GM12878 (cell line): ENCODE measurements at regions not wholly inside any gene's neighbourhood (a gene's known extent, or its start where the extent isn't known, plus 50 kb on each side); places are given as distances from the start of the nearest gene placed in this dataset.

ENCODE experiments used
- ATAC-seq: fragments of 200-7000 bp; cut with Tn5 transposase; 3 replicates; pipeline ENCODE4 v1.9.1; 2020; ENCODE audit warnings: mild to moderate bottlenecking, moderate library complexity
- BruUV-seq: library from RNA; stranded (reverse); fragments of 400-500 nt; replicated peaks from 2 replicates; lab custom pipeline; 2021; lab: Mats Ljungman, UMichigan
- CTCF ChIA-PET: fragments of 300-600 bp; sonication (Branson Sonifier 250); formaldehyde crosslinking; extraction: SDS; loops from one replicate; lab custom pipeline; 2021; ENCODE audit warnings: inconsistent platforms; lab: Yijun Ruan, JAX
- POLR2A ChIA-PET: fragments of 350-600 bp; formaldehyde crosslinking; extraction: SDS; loops from one replicate; lab custom pipeline; 2021; ENCODE audit warnings: inconsistent platforms; lab: Charles Lee
- RAD21 ChIA-PET: fragments of 300-600 bp; sonication (Branson Sonifier 250); formaldehyde crosslinking; loops from one replicate; lab custom pipeline; 2023; ENCODE audit warnings: antibody characterized with exemption; ENCODE audit not compliant: unreplicated experiment; lab: Charles Lee
- SMC1A ChIA-PET: fragments of 300-600 bp; sonication (Branson Sonifier 250); formaldehyde crosslinking; loops from one replicate; lab custom pipeline; 2023; ENCODE audit not compliant: unreplicated experiment, uncharacterized antibody; lab: Charles Lee
- DNase-seq: peaks from one replicate; pipeline ENCODE4 v3.0.0-alpha.2; 2011; ENCODE audit warnings: low read depth, low spot score
- FAIRE-seq: peaks from 3 replicates; lab custom pipeline; 2011; peaks lifted over from hg19 to GRCh38; lab: Jason Lieb, UNC
- H2AFZ ChIP-seq: 2 replicates; pipeline ENCODE4 v1.6.0; 2011; ENCODE audit warnings: low read depth, low read length, control low read depth; ENCODE audit not compliant: control insufficient read depth
- H3K27ac ChIP-seq: 2 replicates; pipeline ENCODE4 v1.5.1; 2011; ENCODE audit warnings: control low read depth; ENCODE audit not compliant: control insufficient read depth, insufficient read depth
- H3K27me3 ChIP-seq, 2 experiments: replicated peaks in 1 of 2; 2 replicates each; pipeline versions ENCODE4 v1.6.0 to v1.6.1; 2011; ENCODE audit warnings: low read length in 1 of 2; ENCODE audit not compliant: control insufficient read depth in 2 of 2, insufficient read depth in 2 of 2
- H3K36me3 ChIP-seq, 2 experiments: 2 replicates each; pipeline ENCODE4 v1.5.1; 2011; ENCODE audit warnings: low read length in 1 of 2; ENCODE audit not compliant: control insufficient read depth in 2 of 2, insufficient read depth in 2 of 2
- H3K4me1 ChIP-seq: 2 replicates; pipeline ENCODE4 v1.6.1; 2011; ENCODE audit warnings: mild to moderate bottlenecking, low read length, moderate library complexity, mixed read lengths; ENCODE audit not compliant: control insufficient read depth, insufficient read depth
- H3K4me2 ChIP-seq: 2 replicates; pipeline ENCODE4 v1.6.0; 2011; ENCODE audit warnings: control low read depth; ENCODE audit not compliant: control insufficient read depth, insufficient read depth
- H3K4me3 ChIP-seq: fragments of 200-600 bp; sonication (generic); 2 replicates; pipeline ENCODE4 v1.5.1; 2016
- H3K79me2 ChIP-seq: 2 replicates; pipeline ENCODE4 v1.6.0; 2011; ENCODE audit warnings: low read length; ENCODE audit not compliant: control insufficient read depth, insufficient read depth
- H3K9ac ChIP-seq: 2 replicates; pipeline ENCODE4 v1.8.0; 2011; ENCODE audit warnings: low read length, control low read depth, mixed read lengths; ENCODE audit not compliant: control insufficient read depth, insufficient read depth
- H3K9me3 ChIP-seq: replicated peaks from 3 replicates; pipeline ENCODE4 v1.5.1; 2011; ENCODE audit warnings: mild to moderate bottlenecking, low read length; ENCODE audit not compliant: control insufficient read depth, insufficient read depth
- H4K20me1 ChIP-seq: 2 replicates; pipeline ENCODE4 v1.6.0; 2011; ENCODE audit not compliant: control insufficient read depth, insufficient read depth
- ATF7 ChIP-seq: fragments of 450-650 bp; IDR thresholded peaks from 2 replicates; pipeline ENCODE4 v1.6.1; 2016; ENCODE audit warnings: low read depth, mild to moderate bottlenecking
- EZH2 ChIP-seq: IDR thresholded peaks from 2 replicates; pipeline ENCODE4 v1.6.1; 2012; ENCODE audit warnings: low read depth, mild to moderate bottlenecking, control low read depth, inconsistent platforms, low read length, borderline replicate concordance; ENCODE audit not compliant: control insufficient read depth
- IRF3 ChIP-seq: fragments of 450-650 bp; IDR thresholded peaks from 2 replicates; pipeline ENCODE4 v1.6.1; 2014; ENCODE audit warnings: mild to moderate bottlenecking
- IRF4 ChIP-seq: IDR thresholded peaks from 2 replicates; pipeline ENCODE4 v1.6.1; 2011; ENCODE audit warnings: low read depth, low read length
- MTA3 ChIP-seq: IDR thresholded peaks from 2 replicates; pipeline ENCODE4 v1.6.1; 2012; ENCODE audit warnings: low read length, inconsistent platforms, borderline replicate concordance
- MXI1 ChIP-seq: fragments of 150-350 bp; IDR thresholded peaks from 2 replicates; pipeline ENCODE4 v1.6.1; 2011; ENCODE audit warnings: low read depth, mild to moderate bottlenecking, inconsistent platforms, low read length, improper control_type of control experiment
- NFIC ChIP-seq: IDR thresholded peaks from 2 replicates; pipeline ENCODE4 v1.6.1; 2012; ENCODE audit warnings: low read depth, mild to moderate bottlenecking, inconsistent platforms, low read length, moderate library complexity
- PAX5 ChIP-seq: IDR thresholded peaks from 2 replicates; pipeline ENCODE4 v1.6.1; 2011; ENCODE audit warnings: low read depth, low read length, borderline replicate concordance
- RCOR1 ChIP-seq: conservative IDR thresholded peaks from 2 replicates; pipeline ENCODE4 v1.6.1; 2012; ENCODE audit warnings: low read depth, low read length, improper control_type of control experiment
- RELA ChIP-seq: fragments of 450-650 bp; IDR thresholded peaks from 2 replicates; pipeline ENCODE4 v1.8.0; 2014; ENCODE audit warnings: borderline replicate concordance; ENCODE audit not compliant: partially characterized antibody
- SMAD1 ChIP-seq: fragments of 450-650 bp; IDR thresholded peaks from 2 replicates; pipeline ENCODE4 v1.6.1; 2018; ENCODE audit warnings: mild to moderate bottlenecking, low read depth; ENCODE audit not compliant: partially characterized antibody
- SUZ12 ChIP-seq: fragments of 200-600 bp; sonication (generic); IDR thresholded peaks from one replicate; pipeline ENCODE4 v1.6.1; 2018; ENCODE audit warnings: antibody characterized with exemption, mild to moderate bottlenecking; ENCODE audit not compliant: unreplicated experiment
- ZBTB4 ChIP-seq: fragments of 450-650 bp; formaldehyde crosslinking; IDR thresholded peaks from 2 replicates; pipeline ENCODE4 v1.4.0; 2022; ENCODE audit warnings: mild to moderate bottlenecking, moderate library complexity
- ZNF274 ChIP-seq: IDR thresholded peaks from one replicate; pipeline ENCODE4 v1.8.0; 2011; ENCODE audit not compliant: insufficient read length, insufficient read depth
- ZNF687 ChIP-seq: fragments of 450-650 bp; IDR thresholded peaks from 2 replicates; pipeline ENCODE4 v1.6.1; 2017; ENCODE audit warnings: mild to moderate bottlenecking, moderate library complexity
- WGBS: methylation state at CpG from one replicate; pipeline ENCODE4 v1.1.6; 2016; ENCODE audit warnings: low lambda C conversion rate; ENCODE audit not compliant: insufficient replicate concordance, insufficient coverage; ENCODE audit errors: missing lambda C conversion rate; 5-methylcytosine and 5-hydroxymethylcytosine counted together
- in situ Hi-C: fragments of 300-500 bp; cut with MboI; formaldehyde crosslinking; loops from 9 replicates; pipeline ENCODE4 v1.14.3; 2018; ENCODE audit warnings: mixed read lengths
- intact Hi-C: fragments of 100-400 bp; cut with micrococcal nuclease; formaldehyde crosslinking; loops from one replicate; pipeline ENCODE4 v1.14.2; 2022; ENCODE audit not compliant: unreplicated experiment

DNA sequence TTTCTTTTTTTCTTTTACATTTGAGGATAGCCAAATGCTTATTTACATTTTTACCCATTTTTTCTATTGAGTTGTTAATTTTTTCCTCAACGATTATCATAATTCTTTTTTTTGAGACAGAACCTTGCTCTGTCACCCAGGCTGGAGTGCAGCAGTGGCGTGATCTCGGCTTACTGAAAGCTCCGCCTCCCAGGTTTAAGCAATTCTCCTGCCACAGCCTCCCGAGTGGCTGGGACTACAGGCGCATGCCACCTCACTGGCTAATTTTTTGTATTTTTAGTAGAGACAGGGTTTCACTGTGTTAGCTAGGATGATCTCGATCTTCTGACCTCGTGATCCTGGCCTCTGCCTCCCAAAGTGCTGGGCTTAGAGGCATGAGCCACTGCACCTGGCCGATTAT lies 208.7 kb downstream of the LIG4 start (continued):
- TF ChIP-seq IRF3 (no peak), NFIC (no peak), ATF7 (no peak), RCOR1 (no peak), ZBTB4 (no peak), MXI1 (no peak), SMAD1 (no peak), PAX5 (no peak), ZNF274 (no peak)
- TF ChIP-seq, all 136 proteins: peak for 0

DNA sequence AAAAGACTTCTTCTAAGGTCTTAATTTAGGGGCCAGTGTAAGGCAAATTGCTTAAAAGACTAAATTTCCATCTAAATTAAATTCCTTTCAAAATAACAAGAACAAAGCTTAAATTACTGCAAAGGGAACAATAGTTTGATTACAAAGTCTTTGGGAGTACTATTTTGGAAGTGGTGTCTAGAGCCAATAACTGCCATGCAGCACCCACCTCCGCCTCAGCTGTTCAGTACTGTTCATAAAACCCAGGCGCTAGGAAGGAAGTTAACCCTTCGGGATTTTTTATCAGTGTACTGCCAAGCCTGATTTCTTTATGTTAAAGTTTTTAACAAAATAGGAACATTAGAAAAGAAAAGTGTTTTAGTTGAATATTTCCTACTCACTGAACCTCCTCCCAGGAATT lies 210.1 kb downstream of the LIG4 start:
- Histone ChIP-seq H3K36me3 (no peaks in the 10 kb centered on the region), H3K9me3 (no peaks in the 10 kb centered on the region), H4K20me1 (no peaks in the 10 kb centered on the region), H3K27ac (no peak overlapping the region), H2AFZ (no peak overlapping the region), H3K27me3 (no peaks in the 10 kb centered on the region), H3K4me1 (no peaks in the 10 kb centered on the region), H3K4me2 (no peak overlapping the region), H3K4me3 (no peak overlapping the region), H3K79me2 (no peaks in the 10 kb centered on the region), H3K9ac (no peak overlapping the region)
- POLR2A ChIA-PET = no interaction called here
- ATAC-seq = no peak
- SMC1A ChIA-PET = interaction anchor here (0.6 kb wide), 1 partner anchor 496 kb away, joined by 3 read pairs; no protein-coding TSS in a partner anchor
- RAD21 ChIA-PET = no interaction called here
- CTCF ChIA-PET = no interaction called here
- in situ Hi-C loops = no loop called here
- DNase-seq = no peak
- no peak for FAIRE-seq
- no TSS peak for BruUV-seq
- intact Hi-C loops = no loop called here
- whole genome bisulfite sequencing = 54% methylated on average over 3 of the region's 3 CpGs
- no peak for TF ChIP-seq MTA3
- TF ChIP-seq RELA = no peak
- no peak for TF ChIP-seq SUZ12
- no peak for TF ChIP-seq ZNF687
- TF ChIP-seq EZH2 = no peak
- no peak for TF ChIP-seq IRF4
